Endometrium (tissue), 2 donors: ENCODE measurements at regions not wholly inside any gene's neighbourhood (a gene's known extent, or its start where the extent isn't known, plus 50 kb on each side); places are given as distances from the start of the nearest gene placed in this dataset.

ENCODE experiments used
- FAIRE-seq: peaks from 2 replicates; lab custom pipeline; 2012; peaks lifted over from hg19 to GRCh38; lab: Jason Lieb, UNC
- donor health status: control.
- donor health status: control.

DNA sequence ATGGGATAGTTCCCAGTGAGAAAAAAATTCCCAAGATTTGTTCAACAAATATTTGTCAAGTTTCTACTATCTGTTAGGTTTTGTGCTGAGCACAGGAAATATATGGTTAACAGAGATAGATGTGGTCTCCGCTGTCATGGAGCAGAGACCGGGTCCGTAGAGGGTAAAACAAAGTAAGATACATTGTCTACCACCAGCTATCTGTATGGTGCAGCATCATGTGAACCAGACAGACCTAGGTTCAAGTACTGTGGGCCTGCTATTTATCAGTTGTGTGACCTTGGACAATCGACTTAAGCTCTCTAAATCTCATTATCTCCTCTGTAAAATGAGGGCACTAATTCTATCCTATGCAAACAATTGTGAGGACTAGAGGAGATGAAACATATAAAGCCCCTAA, 109.8 kb downstream of the DUSP10 start:
- no peak for FAIRE-seq

DNA sequence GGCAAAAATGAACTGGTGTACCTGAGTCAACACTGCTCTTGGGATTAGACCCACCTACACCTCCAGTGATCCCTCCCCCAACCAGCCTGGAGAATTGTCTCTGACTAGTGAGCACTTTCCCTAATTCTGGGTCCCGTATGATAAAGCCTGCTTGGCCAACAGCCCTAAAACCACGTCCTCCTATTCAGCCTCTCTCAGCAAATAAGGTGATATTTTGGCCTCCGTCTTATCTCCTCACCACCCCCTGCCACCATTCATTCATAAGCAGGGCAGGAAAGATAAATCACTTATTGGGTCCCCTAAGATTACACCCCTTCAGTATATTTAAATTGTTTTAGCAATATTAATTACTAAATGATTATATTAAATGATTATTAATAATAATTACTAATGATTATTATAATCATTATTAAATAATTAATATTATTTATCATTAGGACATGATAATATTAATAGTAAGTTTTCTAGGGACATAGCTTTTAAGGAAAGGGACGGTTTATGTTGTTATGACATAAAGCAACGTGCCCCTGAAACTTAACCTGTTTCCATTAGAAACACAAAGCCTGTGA, 108.0 kb downstream of the DUSP10 start:
- no peak for FAIRE-seq

DNA sequence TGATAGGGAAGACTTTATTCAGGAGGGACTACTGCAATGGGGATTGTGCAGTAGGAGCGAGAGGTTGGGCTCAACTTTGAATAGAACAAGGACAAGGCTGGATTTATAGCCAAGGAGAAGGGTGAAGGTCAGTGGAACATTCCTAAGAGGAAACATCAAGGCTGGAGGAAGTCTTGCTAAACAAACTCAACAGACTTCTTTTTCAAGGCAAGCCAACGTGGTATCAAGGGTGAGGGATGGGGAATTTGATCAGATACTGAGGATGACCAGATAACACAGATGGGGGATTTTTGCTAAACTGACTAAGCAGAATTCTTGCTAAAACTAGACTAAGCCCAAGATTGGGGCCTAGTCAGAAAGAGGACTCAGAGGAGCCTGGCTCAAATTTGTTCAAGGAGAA, 107.3 kb downstream of the DUSP10 start:
- FAIRE-seq: no peak

DNA sequence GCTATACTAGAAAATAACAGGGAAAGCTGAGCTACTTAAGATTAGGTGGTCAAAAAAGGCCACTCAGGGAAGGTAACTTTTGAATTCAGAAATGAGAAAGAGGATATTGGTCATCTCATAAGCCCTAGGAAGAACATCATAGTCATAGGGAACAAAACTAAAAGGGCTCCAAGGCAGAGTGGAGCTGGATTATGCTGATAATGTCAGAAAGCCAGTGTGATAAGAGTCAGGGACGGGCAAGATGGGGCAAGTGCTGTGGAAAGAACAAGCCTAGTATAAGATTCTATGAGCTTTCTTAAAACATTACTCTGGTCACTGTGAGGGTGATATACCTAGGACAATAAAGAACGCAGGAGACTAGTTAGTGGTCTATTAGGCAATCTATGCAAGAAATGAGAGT, 106.6 kb downstream of the DUSP10 start:
- FAIRE-seq: no peak

DNA sequence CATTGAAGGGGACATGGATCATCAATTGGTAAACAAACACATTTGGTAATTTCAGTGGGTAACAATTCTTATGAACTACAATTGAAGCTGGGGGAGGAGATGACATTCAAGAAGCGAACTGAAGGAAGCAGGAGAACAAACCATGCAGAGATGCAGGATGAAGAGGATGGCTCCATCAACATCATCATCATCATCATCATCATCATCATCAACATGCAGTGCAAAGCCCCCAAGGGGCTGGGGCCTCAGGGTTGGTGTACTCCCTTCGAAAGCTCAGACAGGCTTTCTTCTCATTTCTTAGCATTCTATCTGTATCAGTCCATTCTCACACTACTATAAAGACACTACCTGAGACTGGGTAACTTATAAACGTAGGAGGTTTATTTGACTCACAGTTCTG, 105.8 kb downstream of the DUSP10 start:
- FAIRE-seq: no peak

DNA sequence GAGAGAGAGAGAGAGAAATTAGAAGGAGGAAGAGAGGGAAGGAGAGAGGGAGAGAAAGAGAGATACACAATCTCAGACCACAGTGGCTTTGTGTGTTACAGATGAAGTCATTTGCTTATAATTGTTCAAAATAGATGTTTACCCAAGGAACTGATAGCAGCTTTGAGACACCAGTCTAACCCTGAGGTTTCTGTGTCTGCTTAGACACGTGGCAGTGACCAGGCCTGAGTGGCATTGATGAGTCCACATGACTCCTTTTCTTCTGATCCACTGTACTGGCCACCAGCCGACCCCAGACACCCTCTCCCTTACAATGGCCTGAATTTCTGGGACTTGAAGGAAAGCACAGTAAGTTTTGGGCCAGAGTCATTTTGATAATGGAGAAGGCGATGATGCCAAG, 104.9 kb downstream of the DUSP10 start:
- FAIRE-seq: no peak

DNA sequence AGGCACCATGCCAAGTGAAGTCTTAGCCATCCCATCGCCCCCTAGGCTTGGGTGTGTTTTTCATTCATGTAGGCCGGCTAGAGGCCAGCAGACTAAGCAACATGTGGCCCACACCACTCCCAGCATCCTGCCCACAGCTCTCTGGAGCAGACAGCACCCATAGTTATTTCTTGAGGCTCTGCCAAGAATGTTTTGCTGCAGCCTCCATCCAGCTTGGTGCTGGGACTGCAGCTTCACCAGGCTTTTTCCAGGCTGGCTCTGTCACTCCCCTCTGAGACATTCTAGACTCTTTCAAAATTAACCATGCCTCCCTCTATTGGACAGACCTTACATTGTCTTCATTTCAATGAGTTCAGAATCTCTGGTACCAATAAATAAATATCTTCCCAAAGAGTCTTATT, 104.2 kb downstream of the DUSP10 start:
- FAIRE-seq: no peak

DNA sequence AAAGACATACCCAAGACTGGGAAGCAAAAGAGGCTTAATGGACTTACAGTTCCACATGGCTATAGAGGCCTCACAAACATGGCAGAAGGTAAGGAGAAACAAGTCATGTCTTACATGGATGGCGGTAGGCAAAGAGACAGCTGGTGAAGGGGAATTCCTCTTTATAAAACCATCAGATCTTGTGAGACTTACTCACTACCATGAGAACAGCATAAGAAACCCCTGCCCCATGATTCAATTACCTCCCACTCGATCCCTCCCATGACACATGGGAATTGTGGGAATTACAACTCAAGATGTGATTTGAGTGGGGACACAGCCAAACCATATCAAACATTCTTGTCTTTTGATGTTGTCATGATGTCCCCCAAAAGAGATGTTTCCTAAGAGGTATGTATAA, 103.3 kb downstream of the DUSP10 start:
- no peak for FAIRE-seq

DNA sequence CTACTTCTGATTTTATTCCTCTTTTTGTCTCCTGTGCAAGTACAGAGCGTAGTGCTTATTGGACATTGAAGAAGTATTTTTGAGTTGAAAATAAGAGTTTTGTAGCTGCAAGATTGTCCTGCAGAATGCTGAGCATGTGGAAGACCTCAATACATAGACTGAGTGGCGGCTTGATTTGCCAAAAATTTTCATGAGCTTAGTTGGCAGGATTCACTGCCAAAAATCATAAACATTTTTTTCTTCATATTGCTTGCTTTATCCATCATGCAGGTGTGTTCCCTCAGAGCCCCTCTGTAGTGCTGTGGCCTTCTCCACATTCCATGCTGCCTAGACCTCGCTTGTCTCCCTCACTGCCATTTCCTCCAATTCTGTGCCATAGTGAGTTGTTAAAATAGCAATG, 100.1 kb downstream of the DUSP10 start:
- FAIRE-seq: no peak

DNA sequence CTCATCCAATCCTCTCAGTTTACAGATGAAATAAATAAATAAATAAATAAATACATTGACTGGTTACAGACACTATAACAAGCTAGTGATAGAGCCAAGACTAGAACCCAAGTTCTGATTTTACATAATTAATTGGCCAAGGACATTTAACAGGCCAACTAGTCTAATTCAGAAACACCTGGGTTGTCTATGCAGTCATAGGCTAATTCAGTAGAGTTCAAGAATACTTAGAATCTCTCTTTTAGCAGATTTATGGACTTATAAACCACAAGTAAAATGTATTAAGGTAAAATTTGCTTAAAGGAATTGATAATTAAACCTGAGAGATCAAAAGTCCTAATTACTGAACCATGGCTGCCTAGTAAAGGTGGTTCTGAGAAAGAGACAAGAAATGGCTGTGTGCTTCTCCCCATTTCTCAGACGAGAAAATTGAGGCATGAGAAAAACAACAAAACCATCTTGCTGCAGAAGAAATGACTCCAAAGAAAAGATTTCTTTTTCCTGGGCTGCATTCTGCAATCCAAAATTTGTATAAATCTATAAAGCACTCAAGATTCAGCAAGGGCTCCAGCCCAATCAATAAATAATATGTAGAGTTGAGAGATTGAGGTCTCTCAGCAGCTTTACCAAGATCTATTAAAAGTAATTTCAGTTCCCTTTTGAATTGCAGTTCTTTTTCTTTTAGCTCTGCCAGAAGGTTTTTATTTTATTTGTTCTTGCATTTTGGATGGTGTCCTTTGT, 98.3 kb downstream of the DUSP10 start:
- no peak for FAIRE-seq

DNA sequence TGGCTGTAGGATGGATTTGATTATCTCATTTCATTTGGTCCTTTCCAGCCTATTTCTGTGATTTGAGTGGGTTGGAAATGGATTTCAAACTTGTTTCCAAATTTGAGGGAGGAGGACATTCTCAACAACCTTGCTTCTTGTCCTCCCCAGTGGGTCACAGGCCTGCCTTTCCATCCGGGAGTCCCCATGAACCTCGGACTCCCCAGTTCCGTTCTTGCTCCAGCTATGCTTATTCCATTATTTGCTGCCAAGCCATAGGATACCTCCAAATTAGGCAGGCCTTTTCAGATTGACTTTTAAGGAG, 97.8 kb downstream of the DUSP10 start:
- no peak for FAIRE-seq

DNA sequence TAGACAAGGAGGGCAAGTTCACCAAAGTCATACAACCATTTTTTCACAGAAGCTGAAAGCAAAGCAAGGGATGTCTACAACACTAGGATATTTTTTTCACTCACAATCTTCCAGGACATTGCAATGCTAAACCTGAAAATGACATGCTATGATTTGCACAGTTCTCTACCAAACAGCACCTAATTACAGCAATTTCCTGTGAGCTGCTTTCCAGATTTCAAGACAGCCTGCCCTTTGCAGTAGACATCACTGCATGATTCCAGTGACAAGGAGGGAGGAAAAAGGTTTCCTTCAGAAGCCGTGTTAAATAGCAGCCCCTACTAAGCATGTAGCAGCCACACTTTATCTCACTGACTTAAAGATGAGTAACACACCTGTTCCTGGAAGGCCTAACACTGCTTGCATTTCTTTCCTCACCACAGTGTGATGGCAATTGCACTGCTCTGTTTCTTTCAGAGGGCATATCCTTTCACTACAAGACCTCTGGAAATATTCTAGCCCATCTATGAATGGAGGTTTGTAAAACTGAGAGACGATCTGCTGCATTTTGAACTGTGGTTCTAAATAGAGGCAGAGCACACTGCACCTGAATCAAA, 97.1 kb downstream of the DUSP10 start:
- no peak for FAIRE-seq

DNA sequence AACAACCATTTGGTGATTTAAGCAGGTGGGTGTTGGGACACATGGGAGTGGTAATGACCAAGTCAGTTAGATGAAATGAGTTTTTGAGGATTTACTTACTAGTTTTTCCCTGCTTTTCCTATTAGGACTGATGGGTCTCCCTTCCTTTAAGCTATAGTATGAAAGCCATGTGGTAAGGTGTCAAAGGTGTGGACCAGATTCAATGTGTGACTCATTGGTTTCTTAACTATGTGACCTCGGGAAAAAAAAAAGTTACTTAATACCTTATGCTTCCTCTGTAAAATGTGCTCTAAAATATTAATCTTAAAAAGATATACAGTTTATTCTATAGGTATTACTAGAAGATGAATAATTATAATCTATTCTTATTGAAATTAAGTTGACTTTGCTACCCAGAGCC, 93.7 kb downstream of the DUSP10 start:
- no peak for FAIRE-seq
